Activated T-cell treated with anti-CD3 and anti-CD28 coated beads for 1 hour (primary cell): ENCODE measurements at regions not wholly inside any gene's neighbourhood (a gene's known extent, or its start where the extent isn't known, plus 50 kb on each side); places are given as distances from the start of the nearest gene placed in this dataset.
"Not testable (repeated sequence)": the region's sequence is repeated elsewhere in the genome, so short reads cannot be mapped to it uniquely, and the experiment has no call there.

Experiments used
- DNase-seq: peaks from one replicate; pipeline ENCODE4 v3.0.0-alpha.2; 2020; ENCODE audit warnings: low read depth

- no peak for DNase-seq
These were observed 588.9 kb upstream of the TMEFF2 start for GRCh38 chr2:192783643-192784042.

- DNase-seq = no peak
These were observed 580.9 kb upstream of the TMEFF2 start for GRCh38 chr2:192775459-192776262.

GRCh38 chr2:192775011-192775410, 580.3 kb upstream of the TMEFF2 start:
- no peak for DNase-seq

- no peak for DNase-seq
These were observed 578.3 kb upstream of the TMEFF2 start for GRCh38 chr2:192773044-192773443.

GRCh38 chr2:192749611-192750200, 555.0 kb upstream of the TMEFF2 start:
- no peak for DNase-seq

GRCh38 chr2:192741889-192742288, 547.2 kb upstream of the TMEFF2 start:
- no peak for DNase-seq

GRCh38 chr2:192735447-192735846, 540.7 kb upstream of the TMEFF2 start:
- no peak for DNase-seq

GRCh38 chr2:192729369-192729768, 534.6 kb upstream of the TMEFF2 start:
- DNase-seq = no peak

- no peak for DNase-seq
These were observed 531.3 kb upstream of the TMEFF2 start for GRCh38 chr2:192725991-192726390.

- no peak for DNase-seq
These were observed 524.9 kb upstream of the TMEFF2 start for GRCh38 chr2:192719629-192720028.

- no peak for DNase-seq
These were observed 523.6 kb upstream of the TMEFF2 start for GRCh38 chr2:192718340-192718739.

- DNase-seq = no peak
These were observed 506.2 kb upstream of the TMEFF2 start for GRCh38 chr2:192700934-192701333.

GRCh38 chr2:192697880-192698279, 503.1 kb upstream of the TMEFF2 start:
- no peak for DNase-seq

- DNase-seq = no peak
These were observed 502.1 kb upstream of the TMEFF2 start for GRCh38 chr2:192696857-192697256.

- no peak for DNase-seq
These were observed 492.3 kb upstream of the TMEFF2 start for GRCh38 chr2:192687015-192687414.

GRCh38 chr2:192682511-192682910, 487.8 kb upstream of the TMEFF2 start:
- DNase-seq = not testable (repeated sequence)

- no peak for DNase-seq
These were observed 480.9 kb upstream of the TMEFF2 start for GRCh38 chr2:192675681-192676080.

GRCh38 chr2:192669505-192670091, 474.9 kb upstream of the TMEFF2 start:
- no peak for DNase-seq

GRCh38 chr2:192660555-192660954, 465.8 kb upstream of the TMEFF2 start:
- not testable (repeated sequence) for DNase-seq

- DNase-seq = no peak
These were observed 462.6 kb upstream of the TMEFF2 start for GRCh38 chr2:192657362-192657761.

- DNase-seq = no peak
These were observed 461.2 kb upstream of the TMEFF2 start for GRCh38 chr2:192655916-192656315.

GRCh38 chr2:192645811-192646598, 451.3 kb upstream of the TMEFF2 start:
- DNase-seq = no peak

GRCh38 chr2:192634557-192634956, 439.8 kb upstream of the TMEFF2 start:
- DNase-seq = no peak
